ENCODE measurements at regions not wholly inside any gene's neighbourhood (a gene's known extent, or its start where the extent isn't known, plus 50 kb on each side); places are given as distances from the start of the nearest gene placed in this dataset.
"Not testable (repeated sequence)": the region's sequence is repeated elsewhere in the genome, so short reads cannot be mapped to it uniquely, and the experiment has no call there.

- H2BK5ac ChIP-seq (ENCODE audit: low read depth, low read length, poor library complexity, severe bottlenecking): no peak overlapping the region
- no TSS peak for BruUV-seq (replicated peaks)
- TF ChIP-seq RAD21 (IDR thresholded peaks at IDR 0.05; ENCODE audit: low read length): no peak
- TF ChIP-seq USF2 (IDR thresholded peaks at IDR 0.05; ENCODE audit: low read depth, low read length): no peak
- no peak for TF ChIP-seq CEBPB (IDR thresholded peaks at IDR 0.05; ENCODE audit: low read depth, low read length)
- TF ChIP-seq MAFK (IDR thresholded peaks at IDR 0.05; ENCODE audit: low read depth, low read length): no peak
- TF ChIP-seq MXI1 (IDR thresholded peaks at IDR 0.05; ENCODE audit: borderline replicate concordance, low read depth, low read length): no peak
- H3K4me2 ChIP-seq (ENCODE audit: low read depth, low read length): no peak overlapping the region
- H3K9me1 ChIP-seq (ENCODE audit: insufficient read depth, low read length): no peaks in the 10 kb centered on the region
- in situ Hi-C loops (cut with MboI; ENCODE audit: low sequenced_read_pairs): no loop called here
- no peaks in the 10 kb centered on the region for H3K36me3 ChIP-seq (ENCODE audit: control insufficient read depth, insufficient read depth, low read length)
- no peaks in the 10 kb centered on the region for H3K27me3 ChIP-seq (ENCODE audit: control insufficient read depth, insufficient read depth, low read length)
- no peak overlapping the region for H2BK120ac ChIP-seq (ENCODE audit: low read depth, low read length)
- ChIA-PET CTCF (no interaction called here), POLR2A (ENCODE audit: unreplicated experiment) (no interaction called here)
- H3K14ac ChIP-seq (replicated peaks; ENCODE audit: low read depth, low read length): no peak overlapping the region
- H2AK5ac ChIP-seq (ENCODE audit: low read depth, low read length): no peak overlapping the region
- intact Hi-C loops (cut with micrococcal nuclease): no loop called here
- no peaks in the 10 kb centered on the region for H4K20me1 ChIP-seq (ENCODE audit: insufficient read depth, low read length)
- no peak overlapping the region for H2BK20ac ChIP-seq (ENCODE audit: low read depth, low read length)
- no peaks in the 10 kb centered on the region for H3K4me1 ChIP-seq (ENCODE audit: control insufficient read depth, insufficient read depth, low read length)
- peaks cover 38% of the 10 kb centered on the region for H3K9me3 ChIP-seq (ENCODE audit: control insufficient read depth, insufficient read depth, low read length)
- 70% methylated on average over 5 of the region's 11 CpGs; no CpG with 5 or more reads in 1 of the 2 experiments for WGBS, 2 experiments (ENCODE audit: extremely low coverage in 2 of 2, insufficient read length in 1 of 2)
- H4K8ac ChIP-seq (ENCODE audit: low read depth in 2 of 2, low read length in 2 of 2): no peak overlapping the region
- no peak overlapping the region for H3K4me3 ChIP-seq (ENCODE audit: insufficient read depth, low read depth, low read length)
- H3K9ac ChIP-seq (ENCODE audit: low read depth, low read length): no peak overlapping the region
- H3K18ac ChIP-seq (ENCODE audit: low read depth, low read length): no peak overlapping the region
- H3K4ac ChIP-seq (ENCODE audit: low read depth, low read length): no peak overlapping the region
- H3K27ac ChIP-seq (ENCODE audit: insufficient read depth, low read length): no peak overlapping the region
- H2AK9ac ChIP-seq (replicated peaks; ENCODE audit: low read depth, low read length, poor library complexity): no peak overlapping the region
- H2AFZ ChIP-seq (replicated peaks; ENCODE audit: low read length, poor library complexity): no peak overlapping the region
- DNase-seq (no peak), ATAC-seq (ENCODE audit: low read depth) (no peak)
- H3K56ac ChIP-seq (ENCODE audit: extremely low read depth, insufficient read depth, low read length): no peak overlapping the region
- H3K23ac ChIP-seq (ENCODE audit: low read depth, low read length): no peak overlapping the region
- no peak overlapping the region for H2BK15ac ChIP-seq (ENCODE audit: low read depth, low read length)
- no peak overlapping the region for H4K91ac ChIP-seq (ENCODE audit: insufficient read depth, low read depth, low read length)
- dilution Hi-C loops (cut with HindIII; ENCODE audit: low sequenced_read_pairs, unreplicated experiment): no loop called here
- H3K79me1 ChIP-seq (ENCODE audit: low read depth in 1 of 2, low read length in 2 of 2): no peaks in the 10 kb centered on the region
- H4K5ac ChIP-seq (ENCODE audit: low read depth, low read length): no peak overlapping the region
Observed at GRCh38 chr13:18964942-18965341, 216.7 kb downstream of the TUBA3C start.

- H3K4me3 ChIP-seq (ENCODE audit: insufficient read depth, low read depth, low read length): not testable (repeated sequence)
Observed at GRCh38 chr13:18963684-18964083, 217.9 kb downstream of the TUBA3C start.

More at GRCh38 chr13:18963684-18964083, 217.9 kb downstream of the TUBA3C start:
- H3K4ac ChIP-seq (ENCODE audit: low read depth, low read length); H3K4me1 ChIP-seq (ENCODE audit: control insufficient read depth, insufficient read depth, low read length); H4K8ac ChIP-seq (ENCODE audit: low read depth in 2 of 2, low read length in 2 of 2); H3K14ac ChIP-seq (replicated peaks; ENCODE audit: low read depth, low read length); H3K79me1 ChIP-seq (ENCODE audit: low read depth in 1 of 2, low read length in 2 of 2); H4K5ac ChIP-seq (ENCODE audit: low read depth, low read length); ATAC-seq (ENCODE audit: low read depth); H3K56ac ChIP-seq (ENCODE audit: extremely low read depth, insufficient read depth, low read length); H3K9me1 ChIP-seq (ENCODE audit: insufficient read depth, low read length); H3K23ac ChIP-seq (ENCODE audit: low read depth, low read length); POLR2A ChIA-PET (ENCODE audit: unreplicated experiment); H3K27ac ChIP-seq (ENCODE audit: insufficient read depth, low read length); H4K91ac ChIP-seq (ENCODE audit: insufficient read depth, low read depth, low read length); H2BK5ac ChIP-seq (ENCODE audit: low read depth, low read length, poor library complexity, severe bottlenecking); intact Hi-C loops (cut with micrococcal nuclease); H3K36me3 ChIP-seq (ENCODE audit: control insufficient read depth, insufficient read depth, low read length); H3K27me3 ChIP-seq (ENCODE audit: control insufficient read depth, insufficient read depth, low read length); H2BK15ac ChIP-seq (ENCODE audit: low read depth, low read length); CTCF ChIA-PET; H2BK20ac ChIP-seq (ENCODE audit: low read depth, low read length); H2AK9ac ChIP-seq (replicated peaks; ENCODE audit: low read depth, low read length, poor library complexity); BruUV-seq (replicated peaks); H3K18ac ChIP-seq (ENCODE audit: low read depth, low read length); dilution Hi-C loops (cut with HindIII; ENCODE audit: low sequenced_read_pairs, unreplicated experiment); H3K4me2 ChIP-seq (ENCODE audit: low read depth, low read length); DNase-seq; H2BK120ac ChIP-seq (ENCODE audit: low read depth, low read length); H4K20me1 ChIP-seq (ENCODE audit: insufficient read depth, low read length); H3K9ac ChIP-seq (ENCODE audit: low read depth, low read length); H2AFZ ChIP-seq (replicated peaks; ENCODE audit: low read length, poor library complexity); in situ Hi-C loops (cut with MboI; ENCODE audit: low sequenced_read_pairs); H2AK5ac ChIP-seq (ENCODE audit: low read depth, low read length): not testable (repeated sequence)
- H3K9me3 ChIP-seq (ENCODE audit: control insufficient read depth, insufficient read depth, low read length): peaks cover 48% of the 10 kb centered on the region
- WGBS, 2 experiments (ENCODE audit: extremely low coverage in 2 of 2, insufficient read length in 1 of 2): 20% methylated on average over 1 of the region's 10 CpGs; no CpG with 5 or more reads in 1 of the 2 experiments
